ENCODE measurements at regions not wholly inside any gene's neighbourhood (a gene's known extent, or its start where the extent isn't known, plus 50 kb on each side); places are given as distances from the start of the nearest gene placed in this dataset.

DNA sequence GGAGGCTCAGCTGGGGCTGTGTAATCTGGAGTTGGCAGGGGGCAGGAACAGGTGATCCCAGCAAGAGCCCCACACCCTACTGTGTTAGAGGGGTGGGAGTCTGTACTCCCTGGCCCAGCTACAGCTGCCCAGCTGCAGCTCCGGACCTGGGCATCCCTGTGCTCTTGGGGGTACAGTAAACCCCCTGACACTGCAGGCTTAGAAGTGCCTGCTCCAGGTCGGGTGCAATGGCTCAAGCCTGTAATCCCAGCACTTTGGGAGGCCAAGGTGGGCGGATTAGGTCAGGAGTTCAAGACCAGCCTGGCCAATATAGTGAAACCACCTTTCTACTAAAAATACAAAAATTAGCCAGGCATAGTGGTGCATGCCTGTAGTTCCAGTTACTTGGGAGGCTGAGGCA, 1228.6 kb upstream of the EYS start:
- no peak for DNase-seq (ENCODE audit: low read depth)

DNA sequence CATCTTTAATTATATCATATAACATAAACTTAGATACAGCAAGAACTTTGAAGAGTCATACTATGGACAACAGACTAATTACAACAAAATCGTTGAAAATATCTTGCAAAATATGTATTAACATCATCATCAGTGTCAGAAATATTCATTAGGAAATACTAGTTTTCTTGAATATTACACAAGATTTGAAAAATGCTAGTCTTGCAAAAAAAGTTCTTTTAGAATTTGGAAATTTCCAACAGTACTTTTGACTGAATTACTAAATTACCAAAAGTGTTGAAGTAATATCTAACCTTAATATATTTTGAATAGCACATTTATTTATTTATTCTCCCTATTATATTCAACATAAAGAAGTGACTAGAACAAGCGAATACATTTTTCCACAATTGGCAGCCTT, 1224.8 kb upstream of the EYS start:
- DNase-seq (ENCODE audit: low read depth) = no peak

DNA sequence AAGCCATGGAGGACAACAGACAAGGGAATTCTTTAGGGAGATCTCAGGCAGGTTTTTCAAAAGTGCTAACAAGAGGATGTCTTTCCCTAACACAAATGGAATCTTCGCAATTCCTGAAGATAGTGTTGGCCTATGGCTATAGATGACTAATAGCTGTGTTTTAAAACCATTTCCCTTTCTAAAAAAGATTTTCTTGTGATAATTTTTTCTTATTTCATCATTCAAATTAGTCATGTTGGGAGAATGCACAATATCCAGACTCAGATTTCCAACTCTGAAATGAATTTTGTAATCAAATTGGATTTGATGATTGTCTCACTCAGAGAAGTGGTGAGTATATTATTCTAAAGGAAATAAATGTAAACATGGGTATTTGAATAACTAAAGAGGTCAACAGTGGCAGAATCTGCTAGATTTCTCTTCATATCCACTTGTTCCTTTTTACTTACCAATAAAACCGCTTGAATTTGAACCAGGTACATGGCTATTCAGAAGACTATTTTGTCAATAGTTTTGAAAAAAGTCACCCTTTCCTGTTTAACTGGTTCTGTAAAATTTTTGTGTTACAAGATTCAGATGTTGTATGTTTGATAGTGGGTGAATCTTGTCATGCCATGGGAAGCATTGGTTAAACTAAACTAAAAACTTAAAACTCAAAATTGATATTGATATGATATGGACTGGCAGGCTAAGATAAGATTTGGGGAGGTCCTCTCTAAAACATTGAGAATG, 1223.7 kb upstream of the EYS start:
- peak; percentile 1 for DNase-seq (ENCODE audit: low read depth)

DNA sequence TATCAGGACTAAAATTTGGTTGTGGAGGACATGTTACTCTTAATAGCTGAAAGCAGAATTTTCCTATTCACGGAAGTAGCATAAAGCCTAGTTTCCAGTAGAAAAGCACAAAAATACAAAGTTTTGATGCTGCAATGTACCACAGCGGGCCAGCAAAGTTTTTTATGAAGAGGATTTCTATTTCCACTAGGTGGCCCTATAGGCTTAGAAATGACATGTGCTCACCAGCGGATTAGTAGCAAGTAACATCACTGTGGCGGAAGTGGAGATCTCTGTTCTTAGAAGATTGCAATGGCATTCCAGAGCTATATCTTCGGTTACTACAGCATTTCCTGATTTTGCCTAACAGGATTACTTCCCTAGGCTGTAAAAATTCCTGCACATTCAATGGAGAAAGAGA, 1219.0 kb upstream of the EYS start:
- DNase-seq (ENCODE audit: low read depth) = peak; percentile 3

DNA sequence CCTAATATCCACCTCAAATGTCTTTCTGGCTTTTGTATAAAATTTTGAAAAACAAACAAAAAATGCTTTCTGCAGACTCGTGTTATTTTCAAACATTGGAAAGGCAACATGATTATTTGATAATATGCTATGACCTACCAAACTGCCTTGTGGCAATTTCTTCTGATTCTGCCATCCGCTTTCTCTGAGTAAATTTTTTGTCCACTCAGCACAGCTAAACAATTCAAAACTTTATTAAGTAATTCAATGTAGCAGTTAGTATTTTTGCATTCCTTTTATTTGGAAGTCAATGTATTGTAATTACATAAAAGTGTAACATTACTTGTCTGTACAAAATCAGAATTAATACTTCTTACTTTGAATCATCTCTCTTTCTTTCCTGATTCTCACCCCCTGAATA, 1206.6 kb upstream of the EYS start:
- no peak for DNase-seq (ENCODE audit: low read depth)

DNA sequence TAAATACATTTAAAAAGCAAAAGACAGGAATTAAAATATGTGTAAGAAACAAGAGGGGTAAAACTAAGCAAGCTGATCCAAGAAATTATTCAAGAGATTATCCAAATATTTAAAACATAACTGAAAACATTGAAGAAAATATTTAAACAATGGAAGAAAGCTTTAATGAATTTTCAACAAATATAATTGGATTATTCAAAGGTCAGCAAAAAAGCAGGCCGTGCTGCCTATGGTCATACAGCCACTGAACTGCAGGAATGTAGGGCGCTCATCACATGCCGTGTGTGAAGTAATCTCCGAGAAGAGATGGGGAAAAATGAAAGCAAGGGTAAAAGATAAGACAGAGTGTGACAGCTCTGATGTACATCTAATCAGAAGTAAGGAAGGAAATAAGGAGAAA, 1195.4 kb upstream of the EYS start:
- DNase-seq (ENCODE audit: low read depth) = no peak

DNA sequence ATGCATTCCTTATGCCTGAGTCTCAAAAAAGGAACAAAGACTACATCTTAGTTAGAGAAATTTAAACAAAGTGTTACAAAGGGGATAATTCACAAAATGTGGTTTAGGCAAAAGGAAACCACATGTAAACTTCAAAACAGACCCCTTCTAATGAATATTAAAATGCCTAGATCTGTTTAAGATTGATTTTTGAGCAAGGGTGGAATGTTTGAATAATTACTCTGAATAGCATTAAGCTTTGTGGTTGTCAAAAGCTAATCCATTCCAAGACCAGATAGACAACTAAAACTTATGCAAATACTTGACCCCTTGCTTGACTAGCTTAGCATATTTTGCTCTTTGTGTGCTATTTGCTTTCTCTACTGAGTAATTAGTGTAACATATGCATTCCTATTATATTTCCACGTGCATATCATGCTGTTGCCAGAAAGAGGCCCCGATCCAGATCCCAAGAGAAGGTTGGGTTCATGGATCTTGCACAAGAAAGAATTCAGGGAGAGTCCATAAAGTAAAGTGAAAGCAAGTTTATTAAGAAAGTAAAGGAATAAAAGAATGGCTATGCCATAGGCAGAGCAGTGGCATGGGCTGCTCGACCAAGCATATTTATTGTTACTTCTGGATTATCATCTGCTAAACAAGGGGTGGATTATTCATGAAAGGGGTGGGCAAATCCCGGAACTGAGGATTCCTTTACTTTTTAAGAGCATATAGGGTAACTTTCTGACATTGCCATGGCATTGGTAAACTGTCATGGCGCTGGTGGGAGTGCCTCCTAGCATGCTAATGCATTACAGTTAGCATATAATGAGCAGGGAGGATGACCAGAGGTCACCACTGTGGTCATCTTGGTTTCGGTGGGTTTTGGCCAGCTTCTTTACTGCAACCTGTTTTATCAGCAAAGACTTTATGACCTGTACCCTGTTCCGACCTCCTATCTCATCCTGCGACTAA, 1193.4 kb upstream of the EYS start:
- no peak for DNase-seq (ENCODE audit: low read depth)

DNA sequence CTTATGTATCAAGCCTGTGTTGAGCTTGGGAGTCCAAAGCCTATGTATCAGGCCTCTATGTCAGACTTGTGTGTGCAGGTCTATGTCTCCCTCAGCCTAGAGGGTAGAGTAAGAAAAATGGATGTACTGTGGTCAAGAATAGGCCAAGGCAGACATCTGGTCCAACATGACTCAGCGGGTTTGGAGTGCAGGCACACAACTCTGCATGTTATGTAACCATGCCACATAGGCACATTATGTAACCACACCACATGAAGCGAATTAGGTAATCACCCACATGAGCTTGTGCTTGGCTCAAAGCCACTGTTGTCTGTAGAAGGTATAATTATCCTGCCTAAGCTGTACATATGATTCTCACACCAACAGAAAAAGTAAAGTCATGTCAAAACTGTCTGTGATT, 1190.5 kb upstream of the EYS start:
- DNase-seq (ENCODE audit: low read depth) = peak; percentile 7

DNA sequence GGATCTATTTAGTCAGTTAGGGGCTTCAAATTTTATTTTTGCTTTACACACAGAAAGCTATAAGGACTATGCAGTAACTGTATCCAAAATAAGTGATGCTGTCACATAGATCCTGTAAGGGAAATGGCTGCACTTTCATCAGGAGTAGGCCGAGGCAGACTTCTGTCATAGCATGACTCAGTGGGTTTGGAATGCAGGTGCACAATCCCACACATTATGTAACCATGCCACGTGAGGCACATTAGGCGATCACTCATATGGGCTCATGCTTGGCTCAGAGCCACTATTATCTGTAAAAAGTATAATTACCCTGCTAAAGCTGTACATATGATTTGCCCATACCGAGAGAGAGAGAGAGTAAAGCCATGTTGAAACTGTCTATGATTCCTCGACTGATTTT, 1189.4 kb upstream of the EYS start:
- DNase-seq (ENCODE audit: low read depth) = no peak

DNA sequence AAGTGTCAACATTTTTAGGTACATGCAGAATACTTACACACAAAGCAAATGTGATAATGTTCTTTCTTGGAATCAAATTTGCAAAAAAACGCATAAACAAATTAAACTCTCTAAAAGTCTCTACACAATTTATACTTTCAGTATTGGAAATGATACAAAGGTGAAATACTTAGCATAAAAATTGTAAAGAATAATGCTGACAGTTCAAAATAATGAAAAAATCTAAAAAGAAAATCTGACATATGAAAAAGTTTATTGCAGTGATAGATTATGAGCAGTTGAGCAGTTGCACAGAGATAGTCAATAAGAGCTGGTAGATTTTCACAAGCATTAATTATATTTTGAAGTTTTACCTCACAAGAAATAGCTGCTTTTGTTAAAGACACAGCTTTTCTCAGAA, 1176.4 kb upstream of the EYS start:
- DNase-seq (ENCODE audit: low read depth) = no peak

DNA sequence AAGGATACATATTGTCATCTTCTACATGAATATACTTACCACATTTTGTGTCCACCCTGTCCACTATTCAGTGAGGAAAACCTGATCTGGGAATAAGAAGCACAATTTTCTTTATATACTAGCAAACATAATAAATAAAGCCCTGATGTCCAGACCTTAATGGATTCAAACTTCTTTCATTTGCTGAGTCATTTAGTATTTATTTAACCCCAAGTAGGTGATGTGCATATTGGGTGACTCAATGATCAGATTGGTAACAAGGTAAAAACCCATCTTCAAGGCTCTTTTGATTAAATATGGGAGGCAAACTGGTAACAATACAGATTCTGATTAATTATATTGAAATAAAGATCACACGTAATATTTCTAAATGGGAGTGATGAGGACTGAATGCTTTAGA, 1159.8 kb upstream of the EYS start:
- DNase-seq (ENCODE audit: low read depth) = no peak

DNA sequence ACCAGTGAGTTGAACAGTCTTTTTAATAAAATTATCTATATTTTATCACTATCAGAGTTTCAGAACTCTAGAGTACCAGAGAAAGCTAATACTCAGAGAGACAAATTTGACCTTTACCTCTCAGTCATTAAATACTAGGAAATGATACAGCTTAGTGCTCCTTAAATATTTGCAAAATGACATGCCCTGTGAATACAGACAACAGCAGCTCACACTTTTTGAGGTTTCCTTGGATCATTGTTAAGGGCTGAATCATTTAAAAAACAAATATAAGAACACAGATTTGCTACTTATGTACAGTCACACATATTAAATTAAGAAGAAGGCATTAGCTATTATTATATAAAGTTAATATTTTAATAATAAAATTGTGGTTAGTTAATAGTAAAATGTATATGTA, 1158.7 kb upstream of the EYS start:
- no peak for DNase-seq (ENCODE audit: low read depth)

DNA sequence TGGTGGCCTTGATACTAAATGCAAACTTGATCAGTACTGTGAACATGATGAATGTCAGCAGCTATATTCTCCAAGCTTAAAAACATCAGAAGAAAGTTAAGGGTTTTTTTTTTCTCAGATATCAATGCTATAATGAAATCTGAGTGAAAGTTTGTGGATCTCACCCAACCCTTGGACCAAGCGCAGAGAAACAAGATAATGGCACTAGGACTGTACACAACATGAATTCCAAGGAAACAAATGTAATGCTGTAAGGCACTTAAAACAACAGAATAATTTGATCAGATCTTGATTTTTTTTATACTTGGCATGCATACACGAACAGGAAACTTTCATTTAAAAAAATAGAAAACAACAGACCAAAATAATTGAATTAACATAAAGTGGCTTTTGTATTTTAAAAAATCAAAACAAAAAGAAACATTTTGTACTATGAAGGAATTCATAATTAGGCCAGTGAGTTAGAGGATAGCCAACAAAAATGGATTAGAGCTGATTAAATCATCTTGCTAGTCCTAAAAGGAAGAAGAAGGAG, 1154.0 kb upstream of the EYS start:
- DNase-seq (ENCODE audit: low read depth) = no peak

DNA sequence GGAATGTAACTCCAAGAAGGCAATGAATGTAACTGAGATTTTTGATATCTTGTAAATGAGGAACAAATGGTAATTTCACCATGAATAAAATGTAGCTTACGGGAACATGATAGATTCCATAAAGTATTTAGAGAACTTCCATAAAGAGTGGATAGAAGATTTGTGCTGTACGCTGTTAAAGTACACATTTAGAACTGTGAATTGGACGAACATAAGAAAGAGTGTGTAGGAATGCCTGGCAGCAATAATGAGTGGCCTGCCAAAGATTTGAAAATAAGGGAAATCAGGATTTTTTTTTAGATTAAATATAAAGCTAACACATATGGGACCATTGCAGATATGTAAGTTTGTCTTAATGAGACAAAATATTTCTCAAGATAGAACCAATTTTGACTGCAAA, 1153.3 kb upstream of the EYS start:
- no peak for DNase-seq (ENCODE audit: low read depth)

DNA sequence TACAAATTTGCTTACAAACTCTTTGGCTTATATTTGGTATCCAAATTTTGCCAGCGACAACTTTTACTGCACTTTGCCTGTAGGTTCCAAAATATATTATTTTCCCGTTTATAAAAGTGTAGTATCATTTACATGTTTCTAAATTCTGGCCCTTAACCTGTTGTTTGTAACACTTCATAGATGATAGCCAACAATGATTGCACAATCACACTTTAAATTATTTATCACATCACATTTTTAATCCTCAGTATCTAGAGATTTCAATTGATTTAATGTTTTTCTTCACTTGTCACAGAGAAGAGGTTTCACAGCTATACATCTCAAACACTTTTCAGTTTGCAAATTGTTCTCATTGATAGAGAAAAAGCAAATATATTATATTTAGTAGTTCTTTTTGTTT, 1151.2 kb upstream of the EYS start:
- DNase-seq (ENCODE audit: low read depth) = no peak

DNA sequence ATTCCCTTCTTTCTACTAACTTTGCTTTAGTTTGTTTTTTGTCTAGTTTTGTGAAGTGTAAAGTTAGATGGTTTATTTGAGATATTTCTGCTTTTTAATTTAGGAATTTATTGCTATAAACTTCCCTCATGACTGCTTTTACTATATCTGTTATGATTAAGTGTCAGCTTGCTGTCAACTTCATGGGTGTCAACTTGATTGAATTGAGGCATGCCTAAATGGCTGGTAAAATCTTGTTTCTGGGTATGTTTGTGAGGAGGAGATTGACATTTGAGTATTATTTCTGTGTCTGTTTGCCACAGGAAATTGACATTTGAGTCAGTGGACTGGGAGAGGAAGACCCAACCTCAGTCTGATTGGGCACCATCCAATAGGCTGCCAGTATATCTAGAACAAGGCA, 1147.0 kb upstream of the EYS start:
- DNase-seq (ENCODE audit: low read depth) = no peak

DNA sequence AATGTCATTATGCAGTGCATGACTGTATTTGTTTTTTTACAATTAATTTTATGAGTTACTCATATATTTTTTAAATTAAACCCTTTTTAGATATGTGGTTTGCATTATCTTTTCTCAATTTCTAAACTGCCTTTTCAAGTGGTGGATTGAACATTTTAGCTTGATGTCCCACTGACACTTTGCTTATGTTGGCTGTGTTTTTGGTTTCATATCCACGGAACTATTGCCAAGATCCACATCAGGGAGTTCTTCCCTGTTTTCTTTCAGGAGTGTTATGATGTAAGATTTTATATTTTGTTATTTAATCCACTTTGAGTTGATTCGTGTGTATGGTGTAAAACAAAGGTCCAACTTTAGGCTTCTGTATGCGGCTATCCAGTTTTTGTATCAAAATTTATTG, 1144.9 kb upstream of the EYS start:
- DNase-seq (ENCODE audit: low read depth) = no peak

DNA sequence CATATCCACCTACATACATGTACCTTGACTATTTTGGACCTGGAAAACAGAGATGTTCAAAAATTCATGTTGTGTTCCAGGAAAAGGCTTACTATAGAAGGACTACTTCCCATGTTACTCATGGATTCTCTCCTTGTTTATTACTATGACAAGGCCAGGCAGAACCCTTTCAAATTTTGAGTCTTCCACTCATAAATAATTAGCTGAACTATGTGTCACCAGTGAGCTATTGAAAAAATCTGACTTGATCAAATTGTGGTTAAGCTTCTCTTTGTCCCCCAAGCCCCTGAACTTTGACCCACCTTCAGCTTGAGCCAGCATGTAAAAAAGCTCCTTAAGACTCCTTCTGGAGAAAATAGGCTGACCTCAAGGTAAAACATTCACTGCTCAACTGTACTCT, 1142.8 kb upstream of the EYS start:
- DNase-seq (ENCODE audit: low read depth) = no peak

DNA sequence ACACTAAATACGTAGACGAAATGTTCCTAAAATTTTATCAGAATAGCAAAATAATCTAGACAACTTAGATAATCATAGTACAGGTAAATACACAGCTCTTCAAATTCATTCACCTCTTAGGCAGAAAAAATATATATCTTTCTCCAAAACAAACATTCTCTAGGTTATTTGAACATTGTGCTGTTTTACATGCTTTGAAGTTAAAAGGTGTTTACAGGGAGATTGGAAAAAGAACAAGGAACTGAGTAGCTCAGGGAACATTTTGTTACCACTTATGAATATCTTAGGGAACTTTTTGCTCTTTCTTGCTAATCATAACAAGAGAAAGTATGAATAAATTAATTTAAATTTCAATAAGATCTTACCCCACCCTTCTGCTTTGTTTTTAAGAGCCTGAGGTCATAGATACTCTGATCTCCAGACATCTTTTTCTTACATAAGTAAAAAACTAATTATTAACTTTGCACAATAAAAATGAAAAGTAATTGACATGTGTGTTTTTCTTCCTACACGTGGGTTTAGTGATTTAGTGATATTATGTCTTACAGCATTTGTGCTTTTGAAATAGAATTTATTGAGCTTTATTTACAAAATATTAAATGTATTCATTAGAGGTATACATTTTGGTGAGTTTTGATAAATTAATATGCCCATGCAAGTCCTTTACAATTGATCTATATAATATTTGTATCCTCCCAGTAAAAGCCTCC, 1141.4 kb upstream of the EYS start:
- no peak for DNase-seq (ENCODE audit: low read depth)

DNA sequence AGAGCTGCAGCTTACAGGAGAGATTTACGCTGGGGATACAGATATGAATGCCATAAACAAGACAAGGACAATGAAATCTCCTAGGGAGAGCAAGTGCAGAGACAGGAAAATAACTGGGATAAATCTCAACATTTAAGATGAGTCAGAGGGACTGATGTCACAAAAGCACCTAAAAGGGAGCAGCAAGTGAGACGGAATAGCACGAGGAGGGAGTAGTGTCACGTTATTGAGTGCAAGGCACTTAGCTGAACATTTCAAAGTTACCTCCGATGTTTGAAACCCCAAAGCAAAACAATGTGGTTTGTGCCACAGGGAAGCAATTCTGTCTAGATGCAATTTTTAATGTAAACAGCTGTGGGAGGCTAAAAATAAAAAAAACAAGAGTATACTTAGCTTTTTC, 1131.7 kb upstream of the EYS start:
- DNase-seq (ENCODE audit: low read depth) = no peak

DNA sequence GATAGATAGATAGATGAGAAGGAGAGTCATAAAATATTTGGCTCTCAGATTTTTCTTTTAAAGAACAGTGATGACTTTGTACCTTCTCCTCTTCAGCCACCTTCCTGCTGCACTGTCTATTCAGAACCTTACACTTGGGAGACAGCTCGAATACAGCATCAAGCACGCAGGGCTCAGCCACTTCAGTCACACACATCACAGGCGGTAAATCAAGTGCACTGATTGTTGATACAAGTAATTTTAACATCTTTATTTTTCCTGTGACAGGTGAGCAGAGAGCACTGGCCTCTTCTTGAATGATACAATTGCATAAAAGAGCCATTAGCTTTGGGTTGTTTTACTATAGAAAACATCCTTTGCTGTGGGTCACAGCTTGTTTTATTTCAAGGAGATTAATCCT, 1118.5 kb upstream of the EYS start:
- DNase-seq (ENCODE audit: low read depth) = no peak

DNA sequence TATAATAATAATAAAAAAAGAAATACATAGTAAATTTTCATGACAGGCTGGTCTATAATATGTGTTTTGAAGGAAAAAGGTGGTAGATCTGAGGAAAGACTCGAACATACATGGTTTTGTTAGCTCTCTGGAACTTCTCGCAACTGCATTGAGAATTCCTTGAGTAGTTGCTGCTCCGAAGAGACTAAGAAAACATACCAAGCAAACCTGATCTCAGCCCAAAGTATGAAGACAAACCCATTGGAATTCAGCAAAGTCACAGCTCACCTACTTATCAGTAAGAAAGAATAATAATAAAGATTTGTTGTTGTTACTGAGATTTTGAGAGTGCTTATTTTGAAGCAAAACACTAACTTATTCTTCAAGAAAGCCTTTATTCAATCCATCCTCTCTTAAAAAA, 1107.1 kb upstream of the EYS start:
- DNase-seq (ENCODE audit: low read depth) = no peak

DNA sequence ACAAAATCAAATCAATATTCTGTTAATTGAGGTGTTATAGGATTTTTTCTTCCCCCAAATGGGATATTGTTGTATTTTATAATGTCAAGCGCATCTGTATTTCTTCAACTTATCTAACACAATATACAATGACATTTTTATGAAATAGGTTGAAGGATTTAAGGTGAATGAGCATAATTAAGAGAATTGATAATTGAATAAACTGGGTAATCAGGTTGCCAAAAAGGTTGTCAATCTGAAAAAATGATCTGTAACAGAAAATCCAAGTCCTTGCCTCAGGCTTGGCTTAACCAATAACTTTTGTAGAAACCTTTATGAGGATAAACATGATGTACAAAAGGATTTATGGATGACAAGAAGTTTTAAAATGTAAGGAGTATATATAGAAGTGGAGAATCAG, 1101.7 kb upstream of the EYS start:
- DNase-seq (ENCODE audit: low read depth) = no peak
